ENCODE measurements at regions not wholly inside any gene's neighbourhood (a gene's known extent, or its start where the extent isn't known, plus 50 kb on each side); places are given as distances from the start of the nearest gene placed in this dataset.
"Not testable (repeated sequence)": the region's sequence is repeated elsewhere in the genome, so short reads cannot be mapped to it uniquely, and the experiment has no call there.

DNA sequence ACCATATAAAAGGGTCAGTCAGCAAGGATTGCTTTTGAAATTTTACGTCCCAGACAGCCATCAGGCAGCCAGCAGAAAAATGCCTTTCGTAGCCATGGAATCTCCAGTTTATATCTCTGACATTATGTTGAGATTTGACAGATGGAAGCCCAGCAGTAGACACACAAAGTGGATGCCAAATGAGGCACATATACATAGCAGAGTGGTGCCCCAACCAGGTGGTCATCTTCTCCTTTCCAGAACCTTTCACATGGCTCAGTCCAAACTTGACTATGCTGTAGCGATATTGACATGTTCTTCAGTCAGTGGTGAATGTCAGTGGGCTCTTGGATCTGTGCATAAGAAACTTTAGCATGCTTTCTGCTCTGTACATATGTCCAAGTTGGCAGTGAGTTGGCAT is 123.3 kb upstream of the GBE1 start:
- DNase-seq, result no peak

DNA sequence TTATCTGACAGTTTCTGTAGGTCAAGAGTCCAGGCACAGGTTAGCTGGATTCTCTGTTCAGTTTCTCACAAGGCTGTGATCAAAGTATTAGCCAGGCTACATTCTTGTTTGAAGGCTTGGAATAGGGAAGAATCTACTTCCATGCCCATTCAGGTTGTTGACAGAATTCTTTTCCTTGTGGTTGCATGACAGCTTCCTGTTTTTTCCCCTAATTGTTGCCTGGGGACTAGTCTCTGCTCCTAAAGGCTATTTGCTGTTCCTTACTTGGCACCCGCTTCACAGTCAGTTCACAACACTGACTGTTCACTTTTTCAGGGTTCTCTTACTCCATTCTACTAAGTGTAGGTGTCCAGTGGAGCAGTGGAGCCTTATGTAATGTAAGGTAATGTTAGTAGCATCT is 115.4 kb upstream of the GBE1 start:
- DNase-seq, result no peak

DNA sequence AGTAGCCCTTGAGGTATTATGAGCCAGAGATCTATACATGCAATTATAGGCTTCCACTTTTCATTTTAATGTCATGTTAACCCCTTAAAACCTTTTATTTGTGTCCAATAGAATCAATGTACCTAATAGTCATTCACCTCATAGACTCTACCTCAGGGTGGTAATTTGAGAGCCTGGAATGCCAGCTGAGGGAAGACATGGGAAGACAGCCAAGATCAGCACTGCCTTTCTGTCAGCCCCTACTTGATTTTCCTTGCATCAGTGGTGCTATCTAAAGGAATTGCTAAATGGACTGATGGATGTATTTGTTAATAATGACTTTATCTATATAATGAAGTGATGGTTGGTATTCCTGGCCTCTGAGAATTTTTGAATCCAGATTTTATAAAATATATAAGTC is 113.3 kb upstream of the GBE1 start:
- no peak for DNase-seq

DNA sequence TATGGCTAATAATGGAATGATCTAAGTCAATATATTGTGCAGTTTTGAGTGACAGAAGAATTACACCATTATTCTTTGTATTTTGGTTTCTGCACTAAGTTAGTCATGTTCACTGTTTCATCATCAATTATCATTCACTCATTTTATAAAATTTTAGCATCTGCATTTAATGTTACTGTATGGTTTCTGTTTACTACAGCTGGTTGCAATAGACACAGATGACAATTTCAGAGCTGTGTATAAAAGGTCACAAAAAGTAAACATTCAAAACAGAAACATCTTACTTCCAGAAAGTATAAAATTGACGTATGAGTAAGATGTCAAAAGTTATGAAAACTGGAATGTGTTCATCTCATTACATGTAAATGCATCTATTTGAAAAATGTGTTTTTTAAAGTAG is 111.1 kb upstream of the GBE1 start:
- no peak for DNase-seq

DNA sequence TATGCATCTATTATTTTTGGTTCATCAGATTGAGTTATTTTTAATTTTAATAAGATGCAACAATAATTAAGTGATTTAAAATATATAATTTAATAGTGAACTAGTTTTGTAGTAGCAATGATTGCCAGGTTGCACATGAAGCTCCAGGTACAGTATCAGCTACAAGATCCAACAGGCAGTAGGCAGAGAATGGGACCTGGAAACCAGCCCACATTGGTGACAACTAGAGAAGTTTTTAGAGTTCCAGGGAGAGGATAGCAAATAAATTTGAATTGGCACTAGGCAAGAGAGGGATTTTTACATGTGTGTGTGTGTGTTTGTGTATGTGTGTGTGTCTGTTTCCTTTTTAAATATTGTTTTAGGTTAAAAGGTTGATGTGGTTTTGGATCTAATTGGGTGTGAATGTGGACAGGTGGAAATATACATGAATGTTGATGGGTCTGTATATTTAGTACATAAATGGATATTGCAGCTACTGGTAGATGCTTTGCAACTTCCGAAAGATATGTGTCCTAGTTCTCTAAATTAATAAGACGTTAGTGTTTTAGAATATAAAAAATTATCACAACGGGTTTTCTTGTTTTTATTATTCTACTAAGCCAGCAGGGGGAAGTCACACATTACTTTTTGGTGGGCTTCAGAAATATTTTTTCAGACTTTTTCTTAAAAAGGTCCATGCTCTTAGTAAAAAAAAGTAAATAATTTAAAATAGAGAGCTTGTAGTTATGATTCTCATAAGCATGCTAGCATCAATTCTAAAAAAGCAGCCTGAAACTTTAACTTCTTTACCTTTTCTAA is 110.1 kb upstream of the GBE1 start:
- DNase-seq, result no peak

DNA sequence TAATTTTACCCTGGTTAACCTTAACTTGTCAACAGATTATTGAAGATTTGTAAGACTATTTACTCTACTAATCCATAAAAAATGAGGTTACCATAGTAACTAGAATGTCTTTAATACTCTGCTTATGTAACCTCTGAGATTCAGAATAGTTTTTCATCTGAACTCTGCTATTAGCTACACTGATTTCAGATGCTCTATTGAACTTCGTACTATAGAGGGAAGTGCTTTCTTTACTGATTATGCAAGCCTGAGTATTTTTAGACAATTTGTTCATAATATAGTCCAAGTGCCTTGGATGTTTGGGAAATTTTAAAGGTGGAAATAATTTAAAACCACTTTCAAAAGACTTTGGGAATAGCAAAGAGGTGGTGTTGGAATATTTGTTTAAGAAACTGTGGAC is 107.9 kb upstream of the GBE1 start:
- DNase-seq, result no peak

DNA sequence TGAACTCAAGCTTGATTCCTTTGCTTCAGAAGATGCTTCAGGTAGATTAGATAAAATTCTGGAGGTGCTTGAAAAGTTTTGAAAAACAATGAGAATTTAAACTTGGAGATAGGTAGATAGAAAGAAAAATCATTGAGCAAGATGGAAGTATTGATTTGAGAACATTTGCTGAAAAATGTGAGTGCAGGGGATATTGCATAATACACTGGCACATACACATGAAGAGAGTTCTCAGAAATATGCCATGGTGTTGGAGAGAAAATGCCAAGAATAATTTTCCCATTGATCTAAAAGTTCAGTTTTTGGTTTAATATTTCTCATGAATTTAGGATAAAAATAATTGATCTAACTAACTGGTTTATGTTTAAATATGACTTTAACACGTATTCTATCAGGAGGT is 107.2 kb upstream of the GBE1 start:
- no peak for DNase-seq

DNA sequence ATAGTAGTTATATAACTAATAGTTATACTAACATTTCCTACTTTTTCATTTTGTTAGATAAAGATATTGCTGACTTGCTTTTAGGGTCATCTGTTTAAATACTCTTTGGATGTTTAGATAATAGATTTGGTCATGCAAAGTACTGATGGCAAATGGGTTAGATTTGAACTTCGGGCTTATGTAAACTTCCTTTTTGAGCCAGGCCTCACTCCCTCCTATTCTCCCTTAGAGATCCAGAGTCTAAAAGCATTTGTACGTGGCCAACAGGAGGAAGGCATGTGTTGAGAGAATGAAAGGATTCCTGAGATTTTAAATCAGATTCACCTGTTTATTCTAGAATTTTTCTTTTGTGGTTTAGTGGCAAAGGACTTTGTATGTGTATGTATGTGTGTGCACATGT is 106.4 kb upstream of the GBE1 start:
- no peak for DNase-seq

DNA sequence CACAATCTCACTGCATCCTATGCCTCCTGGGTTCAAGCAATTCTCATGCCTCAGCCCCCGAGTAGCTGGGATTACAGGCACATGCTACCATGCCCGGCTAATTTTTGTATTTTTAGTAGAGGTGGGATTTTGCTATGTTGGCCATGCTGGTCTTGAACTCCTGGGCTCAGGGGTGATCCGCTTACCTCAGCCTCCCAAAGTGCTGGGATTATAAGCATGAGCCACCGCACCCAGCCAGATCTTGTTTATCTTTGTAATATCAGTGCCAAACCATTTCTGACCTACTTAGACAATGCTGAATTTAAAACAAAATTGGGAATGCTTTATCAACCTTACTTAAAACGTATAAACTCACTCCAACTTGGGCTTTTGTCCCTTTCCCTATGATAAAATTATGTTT is 103.7 kb upstream of the GBE1 start:
- not testable (repeated sequence) for DNase-seq

DNA sequence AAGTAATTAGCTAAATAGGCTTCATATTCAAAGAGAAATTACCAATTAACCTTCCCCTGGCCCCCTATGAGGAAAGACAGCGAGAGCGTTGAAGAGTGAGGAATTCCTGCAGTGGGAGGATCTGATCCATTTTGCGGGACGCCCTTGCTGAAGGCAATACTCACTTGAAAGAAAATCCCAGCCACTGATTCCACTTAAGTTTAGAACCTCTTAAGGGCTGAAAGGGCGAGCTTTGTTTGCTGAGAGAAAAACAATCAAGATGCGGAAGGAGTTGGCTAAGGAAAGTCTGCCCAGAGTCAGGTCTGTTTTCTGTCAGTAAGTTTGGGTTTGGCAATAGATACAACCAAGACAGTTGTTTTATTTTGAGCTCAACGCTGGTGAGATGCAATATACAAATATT is 102.8 kb upstream of the GBE1 start:
- DNase-seq, result no peak

DNA sequence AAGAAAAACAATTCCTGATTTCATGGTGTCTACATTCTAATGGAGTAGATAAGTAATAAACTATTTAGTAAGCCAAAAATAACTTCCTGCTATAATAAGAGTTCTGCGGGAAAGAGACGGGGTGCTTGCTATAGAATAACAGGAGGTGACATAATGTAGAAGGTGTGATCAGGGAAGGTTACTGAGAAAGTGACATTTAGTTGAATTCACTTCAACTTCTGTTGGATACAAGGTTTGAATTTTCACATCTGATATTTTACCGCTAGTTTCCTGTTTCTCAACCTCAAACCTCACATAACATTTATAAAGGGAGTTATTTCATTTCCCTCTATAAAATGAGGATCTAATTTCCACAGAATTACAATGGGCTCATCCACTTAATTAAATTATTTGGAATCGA is 102.3 kb upstream of the GBE1 start:
- no peak for DNase-seq

DNA sequence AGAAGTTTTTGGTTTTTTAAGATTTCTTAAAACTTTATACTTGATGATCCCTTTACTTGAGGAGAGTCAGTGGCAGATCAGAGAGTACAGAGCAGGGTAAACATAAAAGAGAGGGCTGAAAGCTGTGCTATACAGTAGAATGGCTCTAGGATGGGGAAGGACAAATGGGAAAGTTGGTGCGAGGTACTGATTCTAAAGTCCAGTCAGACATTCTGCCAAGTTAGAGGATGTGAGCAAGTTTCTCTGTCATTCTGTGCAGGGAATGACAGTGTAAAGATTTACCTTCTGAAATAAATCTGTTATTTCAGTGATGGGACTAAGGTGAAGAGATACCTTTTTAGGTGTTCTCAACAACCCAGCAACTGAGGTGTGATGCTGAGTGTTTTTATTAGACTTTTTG is 100.1 kb upstream of the GBE1 start:
- no peak for DNase-seq

DNA sequence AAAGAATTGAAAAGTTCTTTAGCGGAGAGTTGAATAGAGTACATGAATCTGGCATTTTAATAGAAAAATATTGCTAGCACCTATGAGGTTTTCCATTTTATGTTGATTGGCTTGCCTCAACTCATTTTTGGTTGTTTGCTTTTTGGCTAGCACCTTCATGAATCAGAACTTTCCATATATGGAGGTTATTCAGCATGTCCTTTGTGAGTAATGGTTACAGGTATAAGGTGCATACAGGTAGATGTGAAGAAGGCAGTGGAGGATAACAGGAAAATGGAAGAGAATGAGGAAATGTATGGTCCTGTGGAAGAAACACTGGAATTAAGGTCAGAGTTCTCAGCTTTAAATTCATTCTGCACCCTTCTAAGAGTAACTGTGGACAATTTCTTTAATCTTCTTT is 98.1 kb upstream of the GBE1 start:
- DNase-seq, result no peak

DNA sequence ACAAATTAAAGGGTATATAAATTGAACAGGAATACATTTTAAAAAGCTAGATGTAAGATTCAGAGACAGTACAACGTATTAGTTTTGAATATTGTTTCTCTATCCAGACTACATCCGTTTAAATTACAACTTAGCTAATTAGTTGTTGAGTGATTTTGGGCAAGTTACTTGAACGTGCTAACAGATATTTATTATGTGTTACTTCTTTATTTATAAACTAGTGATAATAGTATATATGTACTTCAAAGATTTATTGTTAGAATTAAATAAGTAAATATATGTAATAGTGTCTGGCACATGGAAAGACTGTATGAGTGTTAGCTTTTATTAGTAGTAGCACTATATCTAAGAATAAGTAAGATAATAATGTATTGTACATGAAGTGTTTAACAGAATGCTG is 92.0 kb upstream of the GBE1 start:
- DNase-seq, result no peak

DNA sequence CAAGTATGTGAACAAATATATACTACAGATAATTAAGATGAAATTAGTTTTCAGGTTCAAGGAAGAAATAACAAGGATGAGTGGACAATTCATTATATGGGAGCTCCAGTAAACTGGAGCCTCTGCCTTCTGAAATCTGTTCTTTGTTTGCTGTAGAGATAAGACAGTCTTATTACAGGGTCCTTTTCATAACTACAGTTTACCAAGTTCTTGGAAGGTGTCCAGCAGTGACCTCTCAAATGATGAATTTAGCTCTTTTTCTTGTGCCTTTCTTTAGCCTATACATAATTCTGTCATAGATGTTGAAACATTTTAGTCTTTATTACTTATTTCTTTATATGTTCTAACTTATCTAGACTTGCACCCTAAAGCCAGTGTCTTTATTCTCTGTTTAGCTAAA is 89.7 kb upstream of the GBE1 start:
- no peak for DNase-seq

DNA sequence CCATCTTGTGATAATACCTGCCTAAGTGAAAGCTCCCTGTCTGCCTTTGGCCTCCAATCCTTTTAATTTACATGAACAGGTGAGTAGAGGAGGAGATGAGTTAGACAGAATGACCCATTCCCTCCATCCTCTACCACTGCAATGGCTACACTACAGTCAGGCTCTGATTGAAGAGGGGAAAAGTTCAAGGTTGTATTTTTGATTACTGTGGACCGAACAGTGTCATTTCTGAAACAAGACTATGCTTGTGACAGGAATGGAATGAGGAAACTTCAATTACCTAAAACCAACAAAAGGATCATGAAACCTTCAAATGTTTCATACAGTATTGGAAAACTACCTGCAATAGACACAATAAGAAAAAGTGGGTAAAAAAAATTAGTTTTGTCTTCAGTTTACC is 85.5 kb upstream of the GBE1 start:
- no peak for DNase-seq

DNA sequence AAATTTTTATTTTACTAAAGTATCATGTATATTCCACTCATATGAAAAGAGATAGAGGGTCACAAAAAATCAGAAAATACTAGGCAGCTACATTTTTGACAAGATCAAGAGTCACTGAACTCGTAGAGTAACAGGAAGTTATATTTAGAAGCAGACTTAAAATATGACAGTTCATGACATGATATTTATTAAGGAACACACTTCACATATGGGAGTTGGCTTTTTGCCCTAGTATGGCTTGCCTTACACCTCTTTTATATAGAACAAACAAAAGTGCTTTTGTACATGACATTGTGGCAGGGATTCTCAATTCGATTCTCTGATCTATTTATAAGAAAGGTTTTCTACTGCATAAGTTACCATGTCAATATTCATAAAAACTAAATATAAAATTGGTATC is 80.1 kb upstream of the GBE1 start:
- DNase-seq, result no peak

DNA sequence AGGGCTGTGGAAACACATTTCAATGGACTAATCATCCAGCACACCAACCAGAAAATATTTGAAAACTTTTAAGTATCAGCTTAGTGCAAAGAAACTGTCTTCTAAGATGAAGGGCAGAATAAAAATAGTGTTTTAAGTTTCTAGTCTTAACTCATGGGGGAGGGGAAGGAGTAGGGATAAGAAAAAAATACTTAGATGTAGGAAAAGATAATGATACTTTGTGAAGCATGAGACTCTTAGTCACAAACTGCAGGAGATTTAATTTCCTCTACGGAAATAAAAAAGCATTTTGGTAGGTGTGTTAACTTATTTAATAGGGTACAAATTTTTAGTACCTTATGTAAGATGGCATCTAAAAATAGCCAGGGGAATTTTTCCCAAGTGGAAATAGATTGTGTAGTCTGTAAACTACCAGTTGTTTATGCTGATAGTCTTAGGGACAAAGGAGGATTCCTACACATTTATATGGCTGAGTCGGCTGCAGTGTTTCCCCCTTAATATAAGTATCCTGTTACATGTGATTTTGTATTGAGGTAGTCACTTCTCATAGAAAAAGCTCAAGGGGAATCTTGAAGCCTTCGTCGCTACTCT is 78.2 kb upstream of the GBE1 start:
- DNase-seq, result no peak

DNA sequence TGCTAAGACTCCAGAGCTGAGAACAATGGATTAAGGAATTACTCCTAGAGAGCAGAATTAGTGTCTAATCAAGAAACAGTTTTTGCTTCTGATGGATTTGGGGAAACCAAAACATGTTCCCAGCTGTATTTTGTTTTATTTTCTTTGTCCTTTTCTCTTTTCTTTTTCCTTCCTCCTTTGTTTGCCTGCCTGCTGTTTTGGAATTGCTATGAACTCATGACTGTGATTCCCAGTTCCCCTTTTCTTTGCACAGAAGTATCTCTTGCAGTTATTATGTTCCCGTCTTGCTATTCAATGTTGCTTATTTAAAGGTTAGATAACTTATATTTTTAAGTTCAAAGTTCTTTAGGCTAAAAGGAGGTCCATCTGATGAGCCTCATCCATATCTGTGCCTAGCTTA is 77.0 kb upstream of the GBE1 start:
- DNase-seq, result no peak

DNA sequence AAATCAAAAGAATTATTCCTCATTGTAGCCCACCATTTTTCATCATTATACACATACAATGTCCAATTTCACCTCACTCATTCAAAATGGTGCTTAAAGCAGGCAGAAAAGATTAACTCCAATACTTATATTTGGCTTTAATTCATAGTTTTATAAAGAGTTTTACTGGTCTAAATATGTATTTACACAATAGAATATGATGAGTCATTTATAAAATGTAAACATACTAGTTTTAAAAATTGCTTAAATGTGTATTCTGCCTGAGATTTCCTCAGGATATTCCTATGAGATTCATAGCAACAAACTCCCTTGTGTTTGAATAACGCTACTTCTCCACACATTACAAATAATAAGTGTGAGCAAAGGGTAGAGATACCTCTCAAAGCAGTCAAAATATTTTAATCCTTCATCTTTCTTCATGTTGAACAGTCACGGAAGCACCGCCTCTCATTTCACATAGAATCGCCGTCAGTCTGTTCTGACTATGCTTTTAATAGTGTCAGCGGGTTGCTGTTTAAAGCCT is 75.7 kb upstream of the GBE1 start:
- DNase-seq, result no peak

DNA sequence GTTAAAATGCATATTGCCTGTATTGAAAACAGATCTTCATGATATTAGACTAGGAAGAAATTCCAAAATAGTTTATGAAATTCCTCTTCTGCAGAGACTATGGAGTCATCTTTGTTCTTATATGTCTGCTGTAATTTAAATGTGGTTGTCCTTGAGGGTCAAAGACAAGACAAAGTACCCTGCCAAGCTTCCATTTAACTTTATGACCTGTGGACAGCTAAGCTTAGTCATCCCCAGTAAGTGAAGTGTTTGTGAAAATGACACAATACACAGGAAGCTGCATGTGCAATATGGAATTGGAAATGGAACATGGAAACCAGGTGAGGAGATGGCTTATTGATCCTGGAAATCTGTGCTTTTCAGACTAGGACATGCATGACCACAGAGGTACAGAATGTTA is 68.5 kb upstream of the GBE1 start:
- no peak for DNase-seq

DNA sequence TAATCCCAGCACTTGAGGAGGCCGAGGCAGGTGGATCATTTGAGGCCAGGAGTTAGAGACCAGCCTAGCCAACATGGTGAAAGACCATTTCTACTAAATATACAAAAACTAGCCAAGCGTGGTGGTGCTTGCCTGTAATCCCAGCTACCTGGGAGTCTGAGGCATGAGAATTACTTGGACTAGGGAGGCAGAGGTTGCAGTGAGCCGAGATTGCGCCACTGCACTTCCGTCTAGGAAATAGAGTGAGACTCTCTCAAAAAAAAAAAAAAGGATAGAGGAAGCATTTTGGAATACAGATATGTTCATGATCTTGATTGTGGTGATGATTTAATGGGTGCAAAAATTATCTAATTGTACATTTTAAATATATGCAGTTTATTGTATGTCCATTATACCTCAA is 67.8 kb upstream of the GBE1 start:
- DNase-seq, result not testable (repeated sequence)

DNA sequence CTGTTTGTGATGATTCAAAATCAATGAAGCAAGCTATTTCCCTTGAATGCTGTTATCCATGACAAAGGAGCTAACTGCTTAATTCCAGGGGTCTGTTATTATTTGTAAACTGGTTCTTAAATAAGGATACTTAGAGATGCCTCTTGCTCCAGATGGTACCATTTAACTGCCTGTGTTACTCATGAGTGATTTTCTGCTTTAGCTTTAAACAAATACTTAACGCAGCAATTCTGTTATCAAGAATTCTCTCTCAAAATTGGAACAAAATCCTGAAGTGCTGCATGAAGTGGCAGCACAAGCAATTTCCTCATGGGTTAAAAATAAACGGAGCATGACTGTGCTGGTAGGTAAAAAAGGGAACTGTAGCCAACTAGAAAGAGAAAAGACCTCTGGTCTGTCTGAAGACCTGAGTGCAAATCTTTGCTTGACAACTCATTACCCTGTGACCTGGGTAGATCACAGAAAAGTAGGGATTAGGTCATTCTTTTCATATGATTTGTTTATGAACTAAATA is 62.5 kb upstream of the GBE1 start:
- no peak for DNase-seq

DNA sequence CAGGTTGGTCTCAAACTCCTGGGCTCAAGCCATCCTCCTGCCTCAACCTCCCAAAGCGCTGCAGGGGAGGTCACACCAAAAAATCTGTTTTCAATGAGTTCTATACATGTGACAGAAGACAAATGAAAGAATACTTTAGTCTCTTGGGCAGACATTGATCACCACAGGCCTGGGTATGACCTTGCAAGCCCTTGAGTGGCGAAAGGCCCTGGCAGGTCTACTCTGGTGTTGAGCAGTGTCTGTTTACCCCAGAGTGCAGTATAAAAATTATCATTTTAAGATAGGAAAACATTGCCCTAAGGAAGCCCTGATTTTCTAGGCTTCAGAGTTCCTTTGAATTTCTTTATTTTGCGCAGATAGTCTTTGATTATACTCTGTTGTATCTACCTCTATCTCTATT is 61.6 kb upstream of the GBE1 start:
- DNase-seq, result no peak

All from NCI-H526 (cell line).